T-cell (primary cell): ENCODE measurements at regions not wholly inside any gene's neighbourhood (a gene's known extent, or its start where the extent isn't known, plus 50 kb on each side); places are given as distances from the start of the nearest gene placed in this dataset.

Source experiments
- ATAC-seq, 4 experiments: fragments of 200-7000 bp in 3 of 4; fragments of 150-1000 bp in 1 of 4; cut with Tn5 transposase; replicated peaks in 1 of 4; 1 replicate in 3 of 4; 2 replicates in 1 of 4; pipeline ENCODE4 v1.10.0; 2021; ENCODE audit warnings: moderate library complexity in 3 of 4, mild to moderate bottlenecking in 2 of 4, moderate number of reproducible peaks in 1 of 4
- CTCF ChIA-PET, 2 donors: fragments of 300-600 bp; sonication (Branson Sonifier 250); formaldehyde crosslinking; loops; one replicate each; lab custom pipeline; 2022; ENCODE audit warnings: antibody characterized with exemption in 2 of 2; lab: Charles Lee
- POLR2A ChIA-PET, 2 donors: fragments of 300-600 bp; sonication (Branson Sonifier 250); formaldehyde crosslinking; loops; one replicate each; lab custom pipeline; 2022; ENCODE audit warnings: antibody characterized with exemption in 2 of 2; lab: Charles Lee
- DNase-seq, 35 experiments: peaks; one replicate each; pipeline versions ENCODE4 v3.0.0 to v3.0.0-alpha.2; 2013 to 2023
- H3K27ac ChIP-seq: one replicate; pipeline ENCODE4 v1.5.1; 2013; ENCODE audit warnings: low read length
- H3K27me3 ChIP-seq, 2 experiments: replicated peaks in 1 of 2; 1 replicate in 1 of 2; 2 replicates in 1 of 2; pipeline versions ENCODE4 v1.6.1 to v1.7.0; 2013; ENCODE audit warnings: low read length in 1 of 2, mixed read lengths in 1 of 2; ENCODE audit not compliant: control insufficient read depth in 2 of 2, insufficient read depth in 2 of 2; ENCODE audit errors: extremely low read depth in 1 of 2
- H3K36me3 ChIP-seq, 2 donors: 1 replicate in 1 of 2; 2 replicates in 1 of 2; pipeline versions ENCODE4 v1.6.1 to v1.7.0; 2013; ENCODE audit warnings: low read length in 1 of 2; ENCODE audit not compliant: control insufficient read depth in 2 of 2, insufficient read depth in 1 of 2; ENCODE audit errors: extremely low read depth in 1 of 2
- H3K4me1 ChIP-seq, 2 experiments: 1 replicate in 1 of 2; 2 replicates in 1 of 2; pipeline versions ENCODE4 v1.6.1 to v1.7.0; 2013; ENCODE audit warnings: low read length in 2 of 2, mixed read lengths in 1 of 2; ENCODE audit not compliant: insufficient read depth in 2 of 2, control insufficient read depth in 1 of 2; ENCODE audit errors: extremely low read depth in 1 of 2
- H3K4me3 ChIP-seq, 2 donors: 1 replicate in 1 of 2; 2 replicates in 1 of 2; pipeline versions ENCODE4 v1.5.1 to v1.7.0; 2013; ENCODE audit warnings: mild to moderate bottlenecking in 2 of 2, low read length in 1 of 2, moderate library complexity in 1 of 2; ENCODE audit not compliant: control insufficient read depth in 1 of 2; ENCODE audit errors: extremely low read depth in 1 of 2
- H3K9me3 ChIP-seq: 2 replicates; pipeline ENCODE4 v1.7.0; 2013
- H3K27ac Mint-ChIP-seq, 2 donors: one replicate each; pipeline ENCODE4 v1.8.0; 2020 to 2021; ENCODE audit warnings: mild to moderate bottlenecking in 2 of 2, mixed read lengths in 2 of 2
- H3K27me3 Mint-ChIP-seq, 2 donors: one replicate each; pipeline ENCODE4 v1.8.0; 2021 to 2022; ENCODE audit warnings: mixed read lengths in 2 of 2
- H3K36me3 Mint-ChIP-seq: one replicate; pipeline ENCODE4 v1.8.0; 2021; ENCODE audit warnings: mixed read lengths
- H3K4me1 Mint-ChIP-seq, 3 donors: one replicate each; pipeline ENCODE4 v1.8.0; 2020 to 2022; ENCODE audit warnings: mixed read lengths in 3 of 3, mild to moderate bottlenecking in 1 of 3
- H3K4me3 Mint-ChIP-seq, 3 donors: one replicate each; pipeline ENCODE4 v1.8.0; 2020 to 2022; ENCODE audit warnings: mild to moderate bottlenecking in 3 of 3, mixed read lengths in 3 of 3, moderate library complexity in 3 of 3
- H3K9me3 Mint-ChIP-seq, 3 donors: one replicate each; pipeline ENCODE4 v1.8.0; 2020 to 2022; ENCODE audit warnings: mixed read lengths in 3 of 3
- WGBS: methylation state at CpG from one replicate; pipeline ENCODE4 v1.1.5; 2013; ENCODE audit warnings: missing lambda C conversion rate; ENCODE audit not compliant: insufficient coverage; 5-methylcytosine and 5-hydroxymethylcytosine counted together

GRCh38 chr10:80927419-80928078, 389.8 kb downstream of the SH2D4B start:
- no peaks in the 10 kb centered on the region for H3K4me1 Mint-ChIP-seq
- ChIA-PET POLR2A (no interaction called here), CTCF (interaction anchor here in 1 of 2 donors (0.9 kb wide), 1 partner anchor 17 kb away, joined by 3 read pairs; no protein-coding TSS in a partner anchor)
- DNase-seq: no peak
- H3K27me3 Mint-ChIP-seq: peaks cover 4% of the 10 kb centered on the region in 2 donors
- H3K9me3 Mint-ChIP-seq: peaks cover 0 to 11% (median 8%) of the 10 kb centered on the region in 3 donors
- Histone ChIP-seq H3K4me3 (no peak overlapping the region), H3K4me1 (no peaks in the 10 kb centered on the region), H3K27ac (no peak overlapping the region), H3K36me3 (no peaks in the 10 kb centered on the region), H3K27me3 (no peaks in the 10 kb centered on the region), H3K9me3 (no peaks in the 10 kb centered on the region)
- H3K36me3 Mint-ChIP-seq: no peaks in the 10 kb centered on the region
- no peak overlapping the region for H3K27ac Mint-ChIP-seq
- WGBS: 40% methylated on average over 1 of the region's 5 CpGs
- H3K4me3 Mint-ChIP-seq: no peak overlapping the region
- no peak for ATAC-seq

GRCh38 chr10:80938903-80939302, 401.2 kb downstream of the SH2D4B start:
- H3K27me3 Mint-ChIP-seq: peaks cover 5 to 14% of the 10 kb centered on the region in 2 donors

GRCh38 chr10:80945264-80945880, 407.7 kb downstream of the SH2D4B start:
- no peaks in the 10 kb centered on the region for H3K9me3 Mint-ChIP-seq
- Histone ChIP-seq H3K27me3 (no peaks in the 10 kb centered on the region), H3K4me3 (no peak overlapping the region), H3K36me3 (no peaks in the 10 kb centered on the region), H3K27ac (no peak overlapping the region), H3K9me3 (no peaks in the 10 kb centered on the region), H3K4me1 (no peaks in the 10 kb centered on the region)
- ChIA-PET CTCF (interaction anchor here in 1 of 2 donors (0.6 kb wide), 1 partner anchor 565 kb away, joined by 4 read pairs; no protein-coding TSS in a partner anchor), POLR2A (no interaction called here)
- H3K36me3 Mint-ChIP-seq: no peaks in the 10 kb centered on the region
- ATAC-seq (no peak), DNase-seq (no peak)
- H3K27ac Mint-ChIP-seq: no peak overlapping the region
- H3K4me1 Mint-ChIP-seq: no peaks in the 10 kb centered on the region
- no peak overlapping the region for H3K4me3 Mint-ChIP-seq
- WGBS: no CpG with 5 or more reads among the region's 1 CpG
- peaks cover 5 to 10% of the 10 kb centered on the region in 2 donors for H3K27me3 Mint-ChIP-seq

More at GRCh38 chr10:80938903-80939302, 401.2 kb downstream of the SH2D4B start:
- H3K4me3 Mint-ChIP-seq: no peak overlapping the region
- ATAC-seq (no peak), DNase-seq (no peak)
- Histone ChIP-seq H3K4me3 (no peak overlapping the region), H3K9me3 (no peaks in the 10 kb centered on the region), H3K36me3 (no peaks in the 10 kb centered on the region), H3K4me1 (no peaks in the 10 kb centered on the region), H3K27me3 (no peaks in the 10 kb centered on the region), H3K27ac (no peak overlapping the region)
- no peaks in the 10 kb centered on the region for H3K9me3 Mint-ChIP-seq
- CTCF ChIA-PET: no interaction called here
- POLR2A ChIA-PET: no interaction called here
- WGBS: no CpG with 5 or more reads among the region's 1 CpG
- no peaks in the 10 kb centered on the region for H3K36me3 Mint-ChIP-seq
- H3K27ac Mint-ChIP-seq: no peak overlapping the region
- peaks cover 0 to 5% (median 0%) of the 10 kb centered on the region in 3 donors for H3K4me1 Mint-ChIP-seq

- H3K27ac ChIP-seq: no peak overlapping the region
- peaks cover 5 to 12% of the 10 kb centered on the region in 2 donors for H3K27me3 Mint-ChIP-seq
- no peaks in the 10 kb centered on the region for H3K4me1 ChIP-seq
- no peaks in the 10 kb centered on the region for H3K4me1 Mint-ChIP-seq
- H3K27me3 ChIP-seq: no peaks in the 10 kb centered on the region
- ATAC-seq: no peak
- H3K4me3 ChIP-seq: no peak overlapping the region
- no peak overlapping the region for H3K4me3 Mint-ChIP-seq
- no peaks in the 10 kb centered on the region for H3K36me3 Mint-ChIP-seq
- no peaks in the 10 kb centered on the region for H3K36me3 ChIP-seq
- ChIA-PET POLR2A (no interaction called here), CTCF (no interaction called here)
- no peaks in the 10 kb centered on the region for H3K9me3 ChIP-seq
- no peak for DNase-seq
- no CpG with 5 or more reads among the region's 1 CpG for WGBS
- no peak overlapping the region for H3K27ac Mint-ChIP-seq
- no peaks in the 10 kb centered on the region for H3K9me3 Mint-ChIP-seq
Measured at GRCh38 chr10:80946073-80946472, 408.4 kb downstream of the SH2D4B start.

- no peak for ATAC-seq
Measured at GRCh38 chr10:80946957-80947726, 409.4 kb downstream of the SH2D4B start.

GRCh38 chr10:80949785-80950184, 412.1 kb downstream of the SH2D4B start:
- CTCF ChIA-PET: no interaction called here
- WGBS: 89% methylated on average over 3 of the region's 5 CpGs
- H3K9me3 Mint-ChIP-seq: no peaks in the 10 kb centered on the region

More at GRCh38 chr10:80946957-80947726, 409.4 kb downstream of the SH2D4B start:
- no peak overlapping the region for H3K4me3 Mint-ChIP-seq
- H3K27ac ChIP-seq: no peak overlapping the region
- no peaks in the 10 kb centered on the region for H3K36me3 ChIP-seq
- no peaks in the 10 kb centered on the region for H3K9me3 Mint-ChIP-seq
- H3K4me1 Mint-ChIP-seq: no peaks in the 10 kb centered on the region
- H3K4me1 ChIP-seq: no peaks in the 10 kb centered on the region
- no peak overlapping the region for H3K27ac Mint-ChIP-seq
- ChIA-PET POLR2A (no interaction called here), CTCF (interaction anchor here (0.6 to 0.7 kb wide), 2 partner anchors 22 to 120 kb away, joined by 3 to 4 read pairs; no protein-coding TSS in a partner anchor)
- WGBS: 88% methylated on average over 1 of the region's 5 CpGs
- no peak overlapping the region for H3K4me3 ChIP-seq
- no peak for DNase-seq
- H3K9me3 ChIP-seq: no peaks in the 10 kb centered on the region
- H3K36me3 Mint-ChIP-seq: no peaks in the 10 kb centered on the region
- no peaks in the 10 kb centered on the region for H3K27me3 ChIP-seq
- peaks cover 5 to 12% of the 10 kb centered on the region in 2 donors for H3K27me3 Mint-ChIP-seq

More at GRCh38 chr10:80949785-80950184, 412.1 kb downstream of the SH2D4B start:
- H3K36me3 ChIP-seq: no peaks in the 10 kb centered on the region
- H3K4me1 ChIP-seq: no peaks in the 10 kb centered on the region
- H3K9me3 ChIP-seq: no peaks in the 10 kb centered on the region
- ATAC-seq (no peak), DNase-seq (no peak)
- no peak overlapping the region for H3K4me3 Mint-ChIP-seq
- H3K4me1 Mint-ChIP-seq: no peaks in the 10 kb centered on the region
- POLR2A ChIA-PET: no interaction called here
- H3K36me3 Mint-ChIP-seq: no peaks in the 10 kb centered on the region
- H3K27me3 ChIP-seq: no peaks in the 10 kb centered on the region
- H3K27me3 Mint-ChIP-seq: peaks cover 0 to 6% of the 10 kb centered on the region in 2 donors
- H3K27ac ChIP-seq: no peak overlapping the region
- H3K27ac Mint-ChIP-seq: no peak overlapping the region
- H3K4me3 ChIP-seq: no peak overlapping the region
